GM19438 (cell line): ENCODE measurements at regions not wholly inside any gene's neighbourhood (a gene's known extent, or its start where the extent isn't known, plus 50 kb on each side); places are given as distances from the start of the nearest gene placed in this dataset.
"Not testable (repeated sequence)": the region's sequence is repeated elsewhere in the genome, so short reads cannot be mapped to it uniquely, and the experiment has no call there.

Experiments
- ATAC-seq: cut with Tn5 transposase; IDR thresholded peaks from one replicate; pipeline ENCODE4 v1.9.1; 2021; ENCODE audit warnings: low read depth; ENCODE audit not compliant: unreplicated experiment

GRCh38 chr7:91659096-91659495 is 221.4 kb downstream of the MTERF1 start:
- ATAC-seq, result no peak

DNA sequence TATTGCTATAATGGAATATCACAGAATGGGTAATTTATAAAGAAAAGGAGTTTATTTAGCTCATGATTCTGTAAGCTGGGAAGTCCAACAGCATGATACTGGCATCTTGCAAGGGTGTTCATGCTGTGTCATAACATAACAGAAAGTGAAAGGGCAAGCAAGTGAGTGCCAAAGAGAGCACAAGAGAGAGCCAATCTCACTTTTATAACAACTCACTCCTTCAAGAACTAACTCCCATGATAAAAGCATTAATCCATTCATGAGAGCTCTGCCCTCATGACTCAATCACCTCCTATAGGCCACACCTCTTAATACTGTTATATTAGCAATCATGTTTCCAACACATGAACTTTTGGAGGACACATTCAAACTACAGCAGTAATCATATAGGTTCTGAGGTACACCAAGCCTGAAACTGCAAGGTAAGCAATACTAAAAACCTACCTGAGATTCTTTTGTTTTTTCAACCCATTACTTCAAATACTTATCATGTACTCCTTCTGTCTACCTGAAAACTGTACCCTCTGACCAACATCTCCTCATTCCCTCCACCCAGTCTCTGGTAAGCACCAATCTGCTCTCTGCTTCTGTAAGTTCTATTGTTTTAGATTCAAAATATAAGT is 219.7 kb downstream of the MTERF1 start:
- no peak for ATAC-seq

DNA sequence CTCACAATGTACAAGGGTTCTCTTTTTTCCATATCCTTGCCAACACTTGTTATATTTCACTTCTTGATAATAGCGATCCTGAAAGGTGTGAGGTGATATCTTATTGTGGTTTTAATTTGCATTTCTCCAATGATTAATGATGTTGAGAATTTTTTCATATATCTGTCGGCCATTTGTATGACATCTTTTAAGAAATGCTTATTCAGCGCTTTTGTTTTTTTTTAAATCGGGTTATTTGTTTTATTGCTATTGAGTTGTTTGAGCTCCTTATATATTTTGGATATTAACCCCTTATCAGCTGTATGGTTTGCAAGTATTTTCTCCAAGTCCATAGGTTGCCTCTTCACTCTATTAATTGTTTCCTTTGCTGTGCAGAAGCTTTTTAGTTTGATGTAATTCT is 218.8 kb downstream of the MTERF1 start:
- no peak for ATAC-seq

GRCh38 chr7:91668217-91668616 is 212.3 kb downstream of the MTERF1 start:
- ATAC-seq, result no peak

DNA sequence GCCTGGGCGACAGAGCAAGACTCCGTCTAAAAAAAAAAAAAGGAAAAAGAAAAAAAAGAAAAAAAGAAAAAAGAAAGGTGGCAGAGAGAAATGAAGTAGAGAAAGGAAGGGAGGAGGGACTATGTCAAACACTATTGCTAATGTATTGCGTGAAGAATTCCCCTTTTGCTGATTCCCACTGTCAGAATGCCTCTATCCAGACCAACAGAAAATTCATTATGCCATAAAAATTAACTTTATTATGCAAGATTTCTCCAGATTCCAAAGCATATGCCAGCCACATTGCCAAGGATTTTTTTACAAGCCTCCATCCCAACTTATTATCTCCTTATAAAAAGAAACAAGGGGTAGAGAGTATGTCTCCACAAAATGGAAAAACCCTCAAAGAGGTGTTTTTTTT is 209.3 kb downstream of the MTERF1 start:
- ATAC-seq, result no peak

- no peak for ATAC-seq
Measured at GRCh38 chr7:91674470-91674869, 206.0 kb downstream of the MTERF1 start.

DNA sequence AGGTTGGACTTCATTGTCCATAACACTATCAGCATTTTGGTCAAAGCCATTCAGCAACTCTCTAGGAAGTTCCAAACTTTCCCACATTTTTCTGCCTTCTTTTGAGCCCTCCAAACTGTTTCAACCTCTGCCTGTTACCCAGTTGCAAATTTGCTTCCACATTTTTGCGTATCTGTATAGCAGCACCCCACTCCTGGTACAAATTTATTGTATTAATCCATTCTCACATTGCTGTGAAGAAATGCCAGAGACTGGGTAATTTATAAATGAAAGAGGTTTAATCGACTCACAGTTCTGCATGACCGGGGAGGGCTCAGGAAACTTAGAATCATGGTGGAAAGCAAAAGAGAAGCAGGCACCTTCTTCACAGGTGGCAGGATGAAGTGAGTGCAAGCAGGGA is 198.8 kb downstream of the MTERF1 start:
- no peak for ATAC-seq

DNA sequence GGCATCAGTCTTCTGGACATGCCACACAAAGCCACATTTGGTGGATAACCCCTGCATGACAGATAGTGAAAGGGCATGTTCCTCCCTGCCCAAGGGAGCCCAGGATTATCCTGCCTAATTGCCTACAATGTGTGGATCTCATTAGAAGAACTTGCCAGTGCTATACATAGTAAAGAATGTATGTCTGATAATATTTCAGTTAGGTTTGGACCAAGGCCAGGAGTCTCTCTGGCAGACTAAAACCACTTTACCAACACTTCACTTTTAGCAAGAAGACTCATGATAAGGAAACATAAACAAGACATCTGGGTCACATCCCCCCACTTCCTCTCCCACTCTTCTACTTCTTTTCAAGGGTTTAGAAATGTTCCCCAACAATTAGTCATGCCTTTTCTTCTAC is 196.7 kb downstream of the MTERF1 start:
- no peak for ATAC-seq

DNA sequence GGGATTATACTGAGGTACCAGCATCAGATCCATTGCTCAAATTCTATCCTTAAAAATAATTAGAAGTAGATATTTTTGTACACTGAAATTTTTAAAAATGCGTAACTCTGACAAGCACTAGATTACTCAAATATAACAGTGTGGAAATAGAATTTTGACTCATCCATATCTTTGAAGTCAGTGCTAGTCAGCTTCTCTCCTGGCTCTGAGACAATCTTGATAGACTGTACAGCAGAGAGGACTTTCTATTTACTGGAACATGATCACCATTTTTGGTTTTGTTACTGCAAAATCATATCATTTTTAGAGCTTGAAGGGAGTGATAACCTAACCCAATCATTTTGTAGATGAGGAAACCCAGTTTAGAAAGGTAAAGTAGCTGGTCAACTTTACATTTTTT is 195.0 kb downstream of the MTERF1 start:
- no peak for ATAC-seq

- ATAC-seq, result no peak
Measured at GRCh38 chr7:91690541-91691070, 189.9 kb downstream of the MTERF1 start.

DNA sequence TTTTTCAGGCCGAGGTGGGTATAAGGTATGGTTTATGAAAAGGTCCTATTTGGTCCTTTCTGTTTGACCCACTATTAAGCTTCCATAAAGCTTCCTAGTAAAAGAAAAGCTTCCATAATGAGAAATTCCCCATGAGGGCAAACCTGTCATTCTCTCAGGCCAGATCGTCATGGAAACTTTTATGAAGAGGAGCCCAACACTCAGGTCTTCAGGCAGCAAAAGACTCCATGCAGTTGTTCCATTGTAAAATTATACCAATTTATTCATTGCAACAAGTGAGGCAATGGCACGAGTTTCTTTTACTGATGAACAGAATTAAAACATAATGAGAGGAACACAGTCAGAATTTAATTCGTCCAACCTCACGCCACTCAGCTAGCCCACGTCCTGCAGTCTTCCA is 188.6 kb downstream of the MTERF1 start:
- ATAC-seq, result no peak

DNA sequence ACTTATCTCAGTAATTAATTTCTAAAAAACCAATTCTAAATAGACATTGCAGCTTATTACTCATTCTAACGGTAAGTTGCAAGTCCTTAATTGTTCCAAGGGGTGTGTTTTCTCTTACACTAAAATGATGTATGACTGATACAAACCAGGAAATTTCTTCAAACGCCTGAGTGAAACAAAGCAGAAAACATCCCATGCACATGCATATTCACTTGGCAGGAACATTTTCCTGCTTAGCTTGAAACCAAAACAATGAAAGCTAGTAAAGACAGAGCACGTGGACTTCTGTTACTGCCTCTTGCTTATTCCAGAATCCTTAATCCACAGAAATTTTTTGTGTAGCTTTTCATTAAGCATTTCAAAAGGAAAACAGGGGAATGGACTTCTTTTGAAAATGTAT is 187.7 kb downstream of the MTERF1 start:
- ATAC-seq, result no peak

- ATAC-seq, result no peak
Measured at GRCh38 chr7:91694351-91694841, 186.1 kb downstream of the MTERF1 start.

DNA sequence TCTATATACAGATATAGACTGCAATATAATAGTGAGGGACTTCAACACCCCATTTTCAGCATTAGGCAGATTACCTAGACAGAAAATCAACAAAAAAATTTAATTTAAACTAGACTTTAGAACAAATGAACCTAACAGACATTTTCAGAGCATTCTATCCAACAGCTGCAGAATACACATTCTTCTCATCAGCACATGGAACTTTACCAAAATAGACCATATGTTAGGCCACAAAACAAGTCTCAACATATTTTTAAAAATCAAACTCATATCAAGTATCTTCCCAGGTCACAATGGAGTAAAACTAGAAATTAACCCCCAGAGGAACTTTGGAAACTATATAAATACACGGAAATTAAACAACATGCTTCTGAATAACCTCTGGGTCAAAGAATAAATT is 169.6 kb downstream of the MTERF1 start:
- no peak for ATAC-seq

DNA sequence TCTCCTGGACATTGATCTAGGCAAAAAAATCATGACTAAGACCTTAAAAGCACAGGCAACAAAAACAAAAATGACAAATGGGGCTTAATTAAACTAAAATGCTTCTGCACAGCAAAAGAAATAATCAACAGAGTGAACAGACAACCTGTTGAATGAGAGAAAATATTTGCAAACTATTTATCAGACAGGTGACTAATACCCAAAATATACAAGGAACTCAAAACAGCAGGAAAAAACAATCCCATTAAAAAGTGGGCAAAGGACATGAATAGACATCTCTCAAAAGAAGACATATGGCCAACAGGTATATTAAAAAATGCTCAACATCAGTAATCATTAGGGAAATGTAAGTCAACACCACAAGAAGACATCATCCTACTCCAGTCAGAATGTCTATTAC is 166.8 kb downstream of the MTERF1 start:
- ATAC-seq, result no peak

DNA sequence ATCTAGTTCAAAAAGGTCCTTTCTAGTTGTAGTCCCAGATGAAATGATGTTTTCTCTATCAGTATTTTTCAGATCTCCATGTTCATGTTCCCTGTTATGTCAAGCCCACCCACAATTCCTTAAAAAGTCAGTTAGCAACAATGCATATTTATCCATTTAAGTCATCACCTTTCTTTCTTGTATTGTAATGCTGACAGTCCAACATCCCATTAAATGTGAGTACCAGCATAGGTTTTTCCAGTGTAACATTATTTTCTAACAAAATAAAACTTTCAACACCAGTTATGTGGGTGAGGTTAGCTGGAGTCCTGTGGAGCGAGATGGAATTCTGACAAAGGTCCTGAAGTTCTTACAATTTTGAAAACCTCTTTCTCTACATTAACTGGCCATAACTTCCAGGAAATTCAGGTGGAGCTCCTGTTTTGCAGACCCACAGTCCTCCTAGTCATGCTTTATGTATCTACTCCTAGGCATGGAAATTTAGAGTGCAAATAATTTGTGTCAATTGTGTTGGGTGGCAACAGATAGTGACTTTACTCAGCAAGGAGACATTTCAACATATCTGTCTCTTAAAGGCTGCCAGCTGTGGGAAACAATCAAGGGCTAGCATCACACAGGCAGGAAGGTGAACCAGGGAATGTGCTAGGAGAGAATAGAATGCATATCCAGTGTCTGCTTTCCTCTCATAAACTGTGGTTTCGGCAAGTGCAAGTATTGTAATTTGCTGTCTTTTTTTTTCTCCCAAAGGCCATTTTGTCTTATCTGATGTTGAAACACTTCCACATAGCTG is 162.6 kb downstream of the MTERF1 start:
- no peak for ATAC-seq

GRCh38 chr7:91719008-91719407 is 161.5 kb downstream of the MTERF1 start:
- no peak for ATAC-seq

GRCh38 chr7:91720260-91720937 is 160.1 kb downstream of the MTERF1 start:
- no peak for ATAC-seq

DNA sequence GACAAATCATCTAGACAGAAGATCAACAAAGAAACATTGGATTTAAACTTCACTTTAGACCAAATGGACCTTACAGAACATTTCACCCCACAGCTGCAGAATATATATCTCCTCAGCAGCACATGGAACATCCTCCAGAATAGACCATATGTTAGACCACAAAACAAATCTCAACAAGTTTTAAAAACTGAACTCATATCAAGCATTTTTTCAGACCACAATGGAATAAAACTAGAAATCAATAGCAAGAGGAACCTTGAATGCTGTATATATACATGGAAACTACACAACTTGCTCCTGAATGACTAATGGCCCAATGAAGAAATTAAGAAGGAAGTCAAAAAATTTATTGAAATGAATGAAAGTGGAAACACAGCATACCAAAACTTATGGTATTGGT is 157.7 kb downstream of the MTERF1 start:
- no peak for ATAC-seq

- not testable (repeated sequence) for ATAC-seq
Measured at GRCh38 chr7:91729046-91729445, 151.5 kb downstream of the MTERF1 start.

GRCh38 chr7:91731976-91732375 is 148.5 kb downstream of the MTERF1 start:
- no peak for ATAC-seq
